ENCODE measurements at regions not wholly inside any gene's neighbourhood (a gene's known extent, or its start where the extent isn't known, plus 50 kb on each side); places are given as distances from the start of the nearest gene placed in this dataset.

- intact Hi-C loops (cut with DNase I; ENCODE audit: low total_unique reads), result no loop called here
- H3K4me3 ChIP-seq (ENCODE audit: low read depth, poor library complexity, severe bottlenecking), result no peak overlapping the region
- 60 to 73% methylated on average over 3 of the region's 3 CpGs for WGBS, 2 donors
- no peak for DNase-seq (ENCODE audit: low spot score in 2 of 2)
- TF ChIP-seq CTCF (IDR thresholded peaks at IDR 0.05) (no peak), POLR2A (IDR thresholded peaks at IDR 0.05) (no peak)
These were observed 669.9 kb upstream of the PKN2 start for GRCh38 chr1:88014131-88014530.

GRCh38 chr1:88016947-88017346 lies 667.1 kb upstream of the PKN2 start:
- H3K4me3 ChIP-seq (ENCODE audit: low read depth, poor library complexity, severe bottlenecking), result no peak overlapping the region
- intact Hi-C loops (cut with DNase I; ENCODE audit: low total_unique reads), result no loop called here
- no peak for DNase-seq (ENCODE audit: low spot score in 2 of 2)
- TF ChIP-seq POLR2A (IDR thresholded peaks at IDR 0.05) (no peak), CTCF (IDR thresholded peaks at IDR 0.05) (no peak)
- 50 to 51% methylated on average over 3 of the region's 3 CpGs for WGBS, 2 donors

- H3K4me3 ChIP-seq (ENCODE audit: low read depth, poor library complexity, severe bottlenecking), result no peak overlapping the region
- no peak for DNase-seq (ENCODE audit: low spot score in 2 of 2)
- intact Hi-C loops (cut with DNase I; ENCODE audit: low total_unique reads), result no loop called here
- 0 to 100% methylated on average over 1 of the region's 1 CpG for WGBS, 2 donors
- no peak for TF ChIP-seq CTCF (IDR thresholded peaks at IDR 0.05)
- TF ChIP-seq POLR2A (IDR thresholded peaks at IDR 0.05), result no peak
These were observed 662.5 kb upstream of the PKN2 start for GRCh38 chr1:88021529-88021928.

GRCh38 chr1:88022516-88022915 lies 661.6 kb upstream of the PKN2 start:
- 78 to 88% methylated on average over 4 of the region's 4 CpGs for WGBS, 2 donors
- TF ChIP-seq CTCF (IDR thresholded peaks at IDR 0.05) (no peak), POLR2A (IDR thresholded peaks at IDR 0.05) (no peak)
- intact Hi-C loops (cut with DNase I; ENCODE audit: low total_unique reads), result no loop called here

GRCh38 chr1:88029142-88029541 lies 654.9 kb upstream of the PKN2 start:
- no peak overlapping the region for H3K4me3 ChIP-seq (ENCODE audit: low read depth, poor library complexity, severe bottlenecking)
- DNase-seq (ENCODE audit: low spot score in 2 of 2), result no peak
- 70 to 80% methylated on average over 2 of the region's 2 CpGs for WGBS, 2 donors
- intact Hi-C loops (cut with DNase I; ENCODE audit: low total_unique reads), result no loop called here
- TF ChIP-seq CTCF (IDR thresholded peaks at IDR 0.05) (no peak), POLR2A (IDR thresholded peaks at IDR 0.05) (no peak)

More at GRCh38 chr1:88022516-88022915, 661.6 kb upstream of the PKN2 start:
- DNase-seq (ENCODE audit: low spot score in 2 of 2), result no peak
- no peak overlapping the region for H3K4me3 ChIP-seq (ENCODE audit: low read depth, poor library complexity, severe bottlenecking)

- H3K4me3 ChIP-seq (ENCODE audit: low read depth, poor library complexity, severe bottlenecking), result no peak overlapping the region
- intact Hi-C loops (cut with DNase I; ENCODE audit: low total_unique reads), result no loop called here
- no peak for DNase-seq (ENCODE audit: low spot score in 2 of 2)
- no peak for TF ChIP-seq POLR2A (IDR thresholded peaks at IDR 0.05)
These were observed 654.2 kb upstream of the PKN2 start for GRCh38 chr1:88029899-88030298.

Measured in lower leg skin (tissue), 4 donors.